ENCODE measurements at regions not wholly inside any gene's neighbourhood (a gene's known extent, or its start where the extent isn't known, plus 50 kb on each side); places are given as distances from the start of the nearest gene placed in this dataset.

GRCh38 chr11:104462341-104462740 is 298.4 kb upstream of the PDGFD start:
- Mint-ChIP-seq H3K4me1 (no peaks in the 10 kb centered on the region), H3K27me3 (ENCODE audit: low read depth) (no peaks in the 10 kb centered on the region), H3K4me3 (no peak overlapping the region), H3K9me3 (peaks cover 3% of the 10 kb centered on the region; the same call in 1 of the 2 replicates), H3K36me3 (no peaks in the 10 kb centered on the region), H3K27ac (no peak overlapping the region)
- ChIA-PET POLR2A (no interaction called here), CTCF (no interaction called here)
- ATAC-seq (no peak), DNase-seq (ENCODE audit: low spot score) (no peak)
- TF ChIP-seq, protein P1, sequence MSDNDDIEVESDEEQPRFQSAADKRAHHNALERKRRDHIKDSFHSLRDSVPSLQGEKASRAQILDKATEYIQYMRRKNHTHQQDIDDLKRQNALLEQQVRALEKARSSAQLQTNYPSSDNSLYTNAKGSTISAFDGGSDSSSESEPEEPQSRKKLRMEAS (CRISPR knock-in tag; IDR thresholded peaks at IDR 0.05) = no peak
- TF ChIP-seq, protein P2, sequence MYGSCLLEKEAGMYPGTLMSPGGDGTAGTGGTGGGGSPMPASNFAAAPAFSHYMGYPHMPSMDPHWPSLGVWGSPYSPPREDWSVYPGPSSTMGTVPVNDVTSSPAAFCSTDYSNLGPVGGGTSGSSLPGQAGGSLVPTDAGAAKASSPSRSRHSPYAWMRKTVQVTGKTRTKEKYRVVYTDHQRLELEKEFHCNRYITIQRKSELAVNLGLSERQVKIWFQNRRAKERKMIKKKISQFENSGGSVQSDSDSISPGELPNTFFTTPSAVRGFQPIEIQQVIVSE (CRISPR knock-in tag; IDR thresholded peaks at IDR 0.05; ENCODE audit: borderline replicate concordance) = no peak

GRCh38 chr11:104451197-104451893 is 287.4 kb upstream of the PDGFD start:
- H3K4me1 Mint-ChIP-seq = no peaks in the 10 kb centered on the region
- peaks cover 14% of the 10 kb centered on the region for H3K36me3 Mint-ChIP-seq
- no peak for DNase-seq (ENCODE audit: low spot score)
- TF ChIP-seq AFF4 (CRISPR knock-in tag; IDR thresholded peaks at IDR 0.05; ENCODE audit: borderline replicate concordance) (no peak), USF1 (CRISPR knock-in tag; IDR thresholded peaks at IDR 0.05) (no peak), ATF1 (CRISPR knock-in tag; IDR thresholded peaks at IDR 0.05) (no peak)
- H3K4me3 Mint-ChIP-seq = no peak overlapping the region
- peak; percentile 55 for ATAC-seq
- peaks cover 20% of the 10 kb centered on the region for H3K9me3 Mint-ChIP-seq
- ChIA-PET CTCF (no interaction called here), POLR2A (no interaction called here)
- no peaks in the 10 kb centered on the region for H3K27me3 Mint-ChIP-seq (ENCODE audit: low read depth)
- H3K27ac Mint-ChIP-seq = no peak overlapping the region

DNA sequence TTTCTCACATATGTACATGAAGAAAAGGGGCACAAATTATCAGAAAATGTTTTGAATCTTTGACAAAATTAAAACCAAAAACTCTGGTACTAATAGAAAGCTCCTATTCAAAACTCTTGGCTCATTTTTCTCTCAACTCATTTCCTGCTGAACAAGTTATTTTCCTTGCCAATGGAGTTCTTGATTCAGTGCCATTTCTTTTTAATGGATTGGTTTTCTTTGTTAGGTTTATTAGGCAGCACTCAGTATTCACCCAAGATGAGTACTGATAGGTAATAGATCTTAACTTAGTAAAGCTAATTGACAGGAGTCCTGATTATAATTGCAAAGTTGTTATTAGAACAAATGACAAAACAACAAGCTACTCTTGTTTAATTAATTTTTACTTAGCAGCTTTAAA is 279.4 kb upstream of the PDGFD start:
- no peak overlapping the region for H3K4me3 Mint-ChIP-seq
- no peak overlapping the region for H3K27ac Mint-ChIP-seq
- CTCF ChIA-PET = interaction anchor here (1.0 kb wide), 1 partner anchor 189 kb away, joined by 3 read pairs; no protein-coding TSS in a partner anchor
- DNase-seq (ENCODE audit: low spot score) (no peak), ATAC-seq (no peak)
- peaks cover 13% of the 10 kb centered on the region for H3K9me3 Mint-ChIP-seq
- POLR2A ChIA-PET = no interaction called here
- H3K4me1 Mint-ChIP-seq = peaks cover 7% of the 10 kb centered on the region
- H3K27me3 Mint-ChIP-seq (ENCODE audit: low read depth) = no peaks in the 10 kb centered on the region
- peaks cover 4% of the 10 kb centered on the region for H3K36me3 Mint-ChIP-seq
- TF ChIP-seq, protein P3, sequence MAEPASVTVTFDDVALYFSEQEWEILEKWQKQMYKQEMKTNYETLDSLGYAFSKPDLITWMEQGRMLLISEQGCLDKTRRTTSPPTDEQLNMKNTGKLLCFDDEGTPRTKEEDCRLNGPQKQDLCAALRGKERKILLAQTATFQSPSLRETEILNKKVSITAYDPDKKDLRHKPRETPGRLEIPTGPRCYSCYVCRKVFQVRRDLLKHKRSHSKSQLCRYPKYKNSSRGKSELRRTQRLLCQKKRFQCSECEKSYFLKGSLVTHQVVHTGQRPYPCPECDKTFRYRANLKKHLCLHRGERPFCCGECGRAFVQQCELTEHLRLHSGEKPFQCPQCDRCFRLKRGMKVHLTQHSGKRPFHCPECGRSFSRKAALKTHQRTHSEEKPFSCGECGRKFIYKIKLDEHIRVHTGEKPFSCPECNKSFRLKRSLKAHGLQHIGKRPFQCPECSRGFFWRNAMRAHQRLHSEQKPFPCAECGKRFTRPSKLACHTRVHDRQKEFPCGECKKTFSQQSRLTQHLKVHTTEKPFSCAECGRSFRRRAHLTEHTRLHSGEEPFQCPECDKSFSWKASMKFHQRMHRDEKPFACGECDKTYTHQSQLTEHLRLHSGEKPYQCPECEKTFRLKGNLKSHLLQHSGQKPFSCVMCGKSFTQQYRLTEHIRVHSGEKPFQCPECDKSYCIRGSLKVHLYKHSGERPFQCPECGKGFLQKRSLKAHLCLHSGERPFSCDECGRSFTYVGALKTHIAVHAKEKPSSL (CRISPR knock-in tag; conservative IDR thresholded peaks at IDR 0.05) = no peak
- TF ChIP-seq GTF2I (CRISPR knock-in tag; conservative IDR thresholded peaks at IDR 0.05) (no peak), ZNF671 (CRISPR knock-in tag; IDR thresholded peaks at IDR 0.05) (no peak), TEAD1 (CRISPR knock-in tag; IDR thresholded peaks at IDR 0.05) (no peak), CTCF (IDR thresholded peaks at IDR 0.05) (no peak), ZNF416 (CRISPR knock-in tag; IDR thresholded peaks at IDR 0.05) (no peak), FOXJ3 (CRISPR knock-in tag; IDR thresholded peaks at IDR 0.05; ENCODE audit: borderline replicate concordance) (no peak), ELF4 (CRISPR knock-in tag; IDR thresholded peaks at IDR 0.05; ENCODE audit: low read depth) (no peak)
- TF ChIP-seq, protein P2 (CRISPR knock-in tag; IDR thresholded peaks at IDR 0.05; ENCODE audit: borderline replicate concordance) = no peak
- TF ChIP-seq, protein P4, sequence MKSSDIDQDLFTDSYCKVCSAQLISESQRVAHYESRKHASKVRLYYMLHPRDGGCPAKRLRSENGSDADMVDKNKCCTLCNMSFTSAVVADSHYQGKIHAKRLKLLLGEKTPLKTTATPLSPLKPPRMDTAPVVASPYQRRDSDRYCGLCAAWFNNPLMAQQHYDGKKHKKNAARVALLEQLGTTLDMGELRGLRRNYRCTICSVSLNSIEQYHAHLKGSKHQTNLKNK (CRISPR knock-in tag; IDR thresholded peaks at IDR 0.05) = no peak
- TF ChIP-seq, protein P5, sequence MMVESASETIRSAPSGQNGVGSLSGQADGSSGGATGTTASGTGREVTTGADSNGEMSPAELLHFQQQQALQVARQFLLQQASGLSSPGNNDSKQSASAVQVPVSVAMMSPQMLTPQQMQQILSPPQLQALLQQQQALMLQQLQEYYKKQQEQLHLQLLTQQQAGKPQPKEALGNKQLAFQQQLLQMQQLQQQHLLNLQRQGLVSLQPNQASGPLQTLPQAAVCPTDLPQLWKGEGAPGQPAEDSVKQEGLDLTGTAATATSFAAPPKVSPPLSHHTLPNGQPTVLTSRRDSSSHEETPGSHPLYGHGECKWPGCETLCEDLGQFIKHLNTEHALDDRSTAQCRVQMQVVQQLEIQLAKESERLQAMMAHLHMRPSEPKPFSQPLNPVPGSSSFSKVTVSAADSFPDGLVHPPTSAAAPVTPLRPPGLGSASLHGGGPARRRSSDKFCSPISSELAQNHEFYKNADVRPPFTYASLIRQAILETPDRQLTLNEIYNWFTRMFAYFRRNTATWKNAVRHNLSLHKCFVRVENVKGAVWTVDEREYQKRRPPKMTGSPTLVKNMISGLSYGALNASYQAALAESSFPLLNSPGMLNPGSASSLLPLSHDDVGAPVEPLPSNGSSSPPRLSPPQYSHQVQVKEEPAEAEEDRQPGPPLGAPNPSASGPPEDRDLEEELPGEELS (CRISPR knock-in tag; IDR thresholded peaks at IDR 0.05) = no peak
- TF ChIP-seq, protein P6, sequence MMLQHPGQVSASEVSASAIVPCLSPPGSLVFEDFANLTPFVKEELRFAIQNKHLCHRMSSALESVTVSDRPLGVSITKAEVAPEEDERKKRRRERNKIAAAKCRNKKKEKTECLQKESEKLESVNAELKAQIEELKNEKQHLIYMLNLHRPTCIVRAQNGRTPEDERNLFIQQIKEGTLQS (CRISPR knock-in tag; conservative IDR thresholded peaks at IDR 0.05) = no peak
